HFFc6 (cell line): ENCODE measurements at regions not wholly inside any gene's neighbourhood (a gene's known extent, or its start where the extent isn't known, plus 50 kb on each side); places are given as distances from the start of the nearest gene placed in this dataset.
"Not testable (repeated sequence)": the region's sequence is repeated elsewhere in the genome, so short reads cannot be mapped to it uniquely, and the experiment has no call there.

Source experiments
- DNase-seq: peaks from one replicate; pipeline ENCODE4 v3.0.0-alpha.2; 2018
- H3K27ac Mint-ChIP-seq: 2 replicates; pipeline ENCODE4 v1.8.0; 2020; ENCODE audit warnings: mild to moderate bottlenecking, mixed read lengths
- H3K27me3 Mint-ChIP-seq: 2 replicates; pipeline ENCODE4 v1.8.0; 2021; ENCODE audit warnings: mild to moderate bottlenecking, moderate library complexity, mixed read lengths; ENCODE audit not compliant: insufficient read depth
- H3K36me3 Mint-ChIP-seq: 2 replicates; pipeline ENCODE4 v1.8.0; 2021; ENCODE audit warnings: low read depth, mixed read lengths
- H3K4me1 Mint-ChIP-seq: 2 replicates; pipeline ENCODE4 v1.8.0; 2020; ENCODE audit warnings: low read depth, mixed read lengths
- H3K4me3 Mint-ChIP-seq: 2 replicates; pipeline ENCODE4 v1.8.0; 2020; ENCODE audit warnings: mild to moderate bottlenecking, moderate library complexity, mixed read lengths
- H3K9me3 Mint-ChIP-seq: 2 replicates; pipeline ENCODE4 v1.8.0; 2020; ENCODE audit warnings: mild to moderate bottlenecking, mixed read lengths
- CTCF ChIP-seq: fragments of 200-600 bp; sonication (generic); IDR thresholded peaks from 2 replicates; pipeline ENCODE4 v1.5.0; 2021; ENCODE audit warnings: antibody characterized with exemption, mild to moderate bottlenecking

- Mint-ChIP-seq H3K4me3 (no peak overlapping the region), H3K9me3 (no peaks in the 10 kb centered on the region), H3K27ac (no peak overlapping the region)
These were observed 596.5 kb upstream of the KLF12 start for GRCh38 chr13:74730556-74731331.

GRCh38 chr13:74726206-74726605 lies 592.0 kb upstream of the KLF12 start:
- Mint-ChIP-seq H3K9me3 (no peaks in the 10 kb centered on the region), H3K27me3 (peaks cover 6% of the 10 kb centered on the region), H3K36me3 (no peaks in the 10 kb centered on the region), H3K4me3 (no peak overlapping the region), H3K27ac (no peak overlapping the region), H3K4me1 (no peaks in the 10 kb centered on the region)
- no peak for TF ChIP-seq CTCF
- no peak for DNase-seq

More at GRCh38 chr13:74730556-74731331, 596.5 kb upstream of the KLF12 start:
- no peak for DNase-seq
- Mint-ChIP-seq H3K36me3 (no peaks in the 10 kb centered on the region), H3K27me3 (peaks cover 8% of the 10 kb centered on the region), H3K4me1 (no peaks in the 10 kb centered on the region)
- no peak for TF ChIP-seq CTCF

GRCh38 chr13:74718232-74718842 lies 584.1 kb upstream of the KLF12 start:
- H3K27ac Mint-ChIP-seq, H3K4me1 Mint-ChIP-seq, H3K4me3 Mint-ChIP-seq, H3K9me3 Mint-ChIP-seq, H3K36me3 Mint-ChIP-seq, H3K27me3 Mint-ChIP-seq, DNase-seq: not testable (repeated sequence)

- no peaks in the 10 kb centered on the region for H3K4me1 Mint-ChIP-seq
- no peak overlapping the region for H3K4me3 Mint-ChIP-seq
- TF ChIP-seq CTCF: no peak
- H3K27ac Mint-ChIP-seq: no peak overlapping the region
- DNase-seq: no peak
- no peaks in the 10 kb centered on the region for H3K9me3 Mint-ChIP-seq
- peaks cover 2% of the 10 kb centered on the region; the same call in 1 of the 2 replicates for H3K27me3 Mint-ChIP-seq
- no peaks in the 10 kb centered on the region for H3K36me3 Mint-ChIP-seq
These were observed 581.5 kb upstream of the KLF12 start for GRCh38 chr13:74715718-74716117.

GRCh38 chr13:74710006-74710405 lies 575.8 kb upstream of the KLF12 start:
- no peaks in the 10 kb centered on the region for H3K4me1 Mint-ChIP-seq
- H3K36me3 Mint-ChIP-seq: no peaks in the 10 kb centered on the region
- H3K27ac Mint-ChIP-seq: no peak overlapping the region
- DNase-seq: no peak
- no peak overlapping the region for H3K4me3 Mint-ChIP-seq
- TF ChIP-seq CTCF: no peak
- no peaks in the 10 kb centered on the region for H3K9me3 Mint-ChIP-seq
- H3K27me3 Mint-ChIP-seq: peaks cover 2% of the 10 kb centered on the region

GRCh38 chr13:74709226-74709625 lies 575.0 kb upstream of the KLF12 start:
- Mint-ChIP-seq H3K27me3 (peaks cover 2% of the 10 kb centered on the region), H3K36me3 (no peaks in the 10 kb centered on the region), H3K9me3 (no peaks in the 10 kb centered on the region)

More at GRCh38 chr13:74709226-74709625, 575.0 kb upstream of the KLF12 start:
- TF ChIP-seq CTCF: no peak
- H3K27ac Mint-ChIP-seq: no peak overlapping the region
- DNase-seq: no peak
- H3K4me3 Mint-ChIP-seq: no peak overlapping the region
- H3K4me1 Mint-ChIP-seq: no peaks in the 10 kb centered on the region
